ENCODE measurements at regions not wholly inside any gene's neighbourhood (a gene's known extent, or its start where the extent isn't known, plus 50 kb on each side); places are given as distances from the start of the nearest gene placed in this dataset.

DNA sequence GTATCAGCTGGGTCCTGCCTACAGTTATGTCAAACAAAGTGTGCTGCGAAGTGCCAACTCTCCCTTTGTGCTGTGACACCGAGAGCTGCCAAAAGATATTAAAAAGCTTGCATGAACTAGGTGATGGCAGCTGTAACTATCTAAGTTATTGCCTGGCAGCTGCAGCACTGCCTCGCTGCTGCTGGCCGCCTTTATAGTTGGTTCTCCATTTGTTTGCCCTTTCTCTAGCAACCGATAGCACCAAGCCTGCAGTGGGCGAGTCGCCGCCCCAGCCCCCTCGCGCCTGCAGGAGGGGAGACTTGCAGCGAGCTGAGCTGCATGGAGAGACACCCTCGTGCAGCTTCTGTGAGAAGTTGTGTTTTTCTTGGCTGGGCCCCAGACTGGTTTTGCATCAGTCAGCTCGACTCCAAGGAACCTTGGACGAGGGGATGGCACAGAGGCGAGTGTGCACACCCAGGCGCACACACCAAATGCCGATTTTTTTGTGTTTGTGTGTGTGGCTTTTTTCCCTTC lies 330.6 kb downstream of the RPS6KC1 start:
- TF ChIP-seq, protein P1, sequence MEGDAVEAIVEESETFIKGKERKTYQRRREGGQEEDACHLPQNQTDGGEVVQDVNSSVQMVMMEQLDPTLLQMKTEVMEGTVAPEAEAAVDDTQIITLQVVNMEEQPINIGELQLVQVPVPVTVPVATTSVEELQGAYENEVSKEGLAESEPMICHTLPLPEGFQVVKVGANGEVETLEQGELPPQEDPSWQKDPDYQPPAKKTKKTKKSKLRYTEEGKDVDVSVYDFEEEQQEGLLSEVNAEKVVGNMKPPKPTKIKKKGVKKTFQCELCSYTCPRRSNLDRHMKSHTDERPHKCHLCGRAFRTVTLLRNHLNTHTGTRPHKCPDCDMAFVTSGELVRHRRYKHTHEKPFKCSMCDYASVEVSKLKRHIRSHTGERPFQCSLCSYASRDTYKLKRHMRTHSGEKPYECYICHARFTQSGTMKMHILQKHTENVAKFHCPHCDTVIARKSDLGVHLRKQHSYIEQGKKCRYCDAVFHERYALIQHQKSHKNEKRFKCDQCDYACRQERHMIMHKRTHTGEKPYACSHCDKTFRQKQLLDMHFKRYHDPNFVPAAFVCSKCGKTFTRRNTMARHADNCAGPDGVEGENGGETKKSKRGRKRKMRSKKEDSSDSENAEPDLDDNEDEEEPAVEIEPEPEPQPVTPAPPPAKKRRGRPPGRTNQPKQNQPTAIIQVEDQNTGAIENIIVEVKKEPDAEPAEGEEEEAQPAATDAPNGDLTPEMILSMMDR (IDR thresholded peaks at IDR 0.05; ENCODE audit: insufficient read depth, low read depth, low read length) = no peak
- no peak for TF ChIP-seq EZH2 (IDR thresholded peaks at IDR 0.05; ENCODE audit: insufficient read depth, low read length)
